ENCODE measurements at regions not wholly inside any gene's neighbourhood (a gene's known extent, or its start where the extent isn't known, plus 50 kb on each side); places are given as distances from the start of the nearest gene placed in this dataset.

GRCh38 chr14:35480119-35480769 is 53.7 kb upstream of the INSM2 start:
- Histone ChIP-seq H3K4me1 (ENCODE audit: control insufficient read depth in 1 of 2, extremely low read depth in 1 of 2, insufficient read depth in 2 of 2, low read length in 2 of 2) (no peaks in the 10 kb centered on the region), H3K9me3 (no peaks in the 10 kb centered on the region), H3K4me3 (ENCODE audit: control insufficient read depth in 1 of 2, extremely low read depth in 1 of 2, low read length in 1 of 2) (no peak overlapping the region), H3K27me3 (replicated peaks in 1 of 2; ENCODE audit: control insufficient read depth in 2 of 2, extremely low read depth in 1 of 2, insufficient read depth in 2 of 2, low read length in 1 of 2) (peaks cover 0 to 2% of the 10 kb centered on the region in 2 experiments), H3K27ac (ENCODE audit: low read length) (no peak overlapping the region), H3K36me3 (ENCODE audit: control insufficient read depth in 2 of 2, extremely low read depth in 1 of 2, insufficient read depth in 1 of 2, low read length in 1 of 2) (no peaks in the 10 kb centered on the region)
- Mint-ChIP-seq H3K36me3 (no peaks in the 10 kb centered on the region), H3K27ac (no peak overlapping the region), H3K9me3 (no peaks in the 10 kb centered on the region), H3K4me3 (no peak overlapping the region), H3K4me1 (no peaks in the 10 kb centered on the region), H3K27me3 (peaks cover 9 to 26% of the 10 kb centered on the region in 2 donors)
- DNase-seq: no peak
- no peak for ATAC-seq (replicated peaks in 1 of 4)
- 83% methylated on average over 1 of the region's 7 CpGs for WGBS (ENCODE audit: insufficient coverage)
- ChIA-PET CTCF (interaction anchor here in 1 of 2 donors (0.6 kb wide), 1 partner anchor 530 kb away, joined by 3 read pairs; no protein-coding TSS in a partner anchor), POLR2A (interaction anchor here in 1 of 2 donors (0.6 kb wide), 1 partner anchor 11 kb away, joined by 4 read pairs; no protein-coding TSS in a partner anchor)

GRCh38 chr14:35482994-35483515 is 50.9 kb upstream of the INSM2 start:
- ChIA-PET POLR2A (no interaction called here), CTCF (no interaction called here)
- ATAC-seq (replicated peaks in 1 of 4) (no peak), DNase-seq (no peak)
- H3K27me3 Mint-ChIP-seq: peaks cover 4 to 14% of the 10 kb centered on the region in 2 donors
- no peak overlapping the region for H3K4me3 Mint-ChIP-seq
- no peaks in the 10 kb centered on the region for H3K4me1 Mint-ChIP-seq
- H3K36me3 Mint-ChIP-seq: no peaks in the 10 kb centered on the region
- H3K9me3 Mint-ChIP-seq: no peaks in the 10 kb centered on the region
- Histone ChIP-seq H3K27me3 (replicated peaks in 1 of 2; ENCODE audit: control insufficient read depth in 2 of 2, extremely low read depth in 1 of 2, insufficient read depth in 2 of 2, low read length in 1 of 2) (peaks cover 0 to 2% of the 10 kb centered on the region in 2 experiments), H3K36me3 (ENCODE audit: control insufficient read depth in 2 of 2, extremely low read depth in 1 of 2, insufficient read depth in 1 of 2, low read length in 1 of 2) (no peaks in the 10 kb centered on the region), H3K27ac (ENCODE audit: low read length) (no peak overlapping the region), H3K4me3 (ENCODE audit: control insufficient read depth in 1 of 2, extremely low read depth in 1 of 2, low read length in 1 of 2) (no peak overlapping the region), H3K9me3 (no peaks in the 10 kb centered on the region), H3K4me1 (ENCODE audit: control insufficient read depth in 1 of 2, extremely low read depth in 1 of 2, insufficient read depth in 2 of 2, low read length in 2 of 2) (no peaks in the 10 kb centered on the region)
- WGBS (ENCODE audit: insufficient coverage): no CpG with 5 or more reads among the region's 1 CpG
- H3K27ac Mint-ChIP-seq: no peak overlapping the region
